ENCODE measurements at regions not wholly inside any gene's neighbourhood (a gene's known extent, or its start where the extent isn't known, plus 50 kb on each side); places are given as distances from the start of the nearest gene placed in this dataset.

DNA sequence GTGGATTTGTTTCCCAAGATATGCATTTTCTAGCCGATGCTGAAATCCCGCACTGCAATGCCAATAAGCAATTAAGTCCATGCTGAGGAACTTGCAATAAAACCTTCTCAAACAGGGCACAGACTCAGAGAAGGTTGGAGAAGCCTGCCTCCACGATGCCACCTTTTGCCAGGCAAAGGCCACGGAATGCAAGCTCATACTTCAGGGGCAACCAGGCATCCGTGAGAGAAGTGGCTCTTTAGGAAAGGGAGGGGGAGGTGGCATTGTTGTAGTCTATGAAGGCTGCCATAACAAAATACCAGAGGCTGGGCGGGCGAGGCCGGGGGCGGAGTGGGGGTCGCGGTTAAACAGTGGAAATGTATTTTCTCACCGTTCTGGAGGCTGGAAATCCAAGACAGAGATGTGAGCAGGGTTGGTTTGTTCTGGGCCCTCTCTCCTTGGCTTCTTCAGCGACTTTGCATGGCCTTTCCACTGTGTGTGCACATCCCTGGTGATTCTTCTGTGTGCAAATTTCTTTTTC lies 689.5 kb downstream of the VRK1 start:
- TF ChIP-seq, protein P1, sequence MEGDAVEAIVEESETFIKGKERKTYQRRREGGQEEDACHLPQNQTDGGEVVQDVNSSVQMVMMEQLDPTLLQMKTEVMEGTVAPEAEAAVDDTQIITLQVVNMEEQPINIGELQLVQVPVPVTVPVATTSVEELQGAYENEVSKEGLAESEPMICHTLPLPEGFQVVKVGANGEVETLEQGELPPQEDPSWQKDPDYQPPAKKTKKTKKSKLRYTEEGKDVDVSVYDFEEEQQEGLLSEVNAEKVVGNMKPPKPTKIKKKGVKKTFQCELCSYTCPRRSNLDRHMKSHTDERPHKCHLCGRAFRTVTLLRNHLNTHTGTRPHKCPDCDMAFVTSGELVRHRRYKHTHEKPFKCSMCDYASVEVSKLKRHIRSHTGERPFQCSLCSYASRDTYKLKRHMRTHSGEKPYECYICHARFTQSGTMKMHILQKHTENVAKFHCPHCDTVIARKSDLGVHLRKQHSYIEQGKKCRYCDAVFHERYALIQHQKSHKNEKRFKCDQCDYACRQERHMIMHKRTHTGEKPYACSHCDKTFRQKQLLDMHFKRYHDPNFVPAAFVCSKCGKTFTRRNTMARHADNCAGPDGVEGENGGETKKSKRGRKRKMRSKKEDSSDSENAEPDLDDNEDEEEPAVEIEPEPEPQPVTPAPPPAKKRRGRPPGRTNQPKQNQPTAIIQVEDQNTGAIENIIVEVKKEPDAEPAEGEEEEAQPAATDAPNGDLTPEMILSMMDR (IDR thresholded peaks at IDR 0.05) = no peak
- TF ChIP-seq POLR2A (IDR thresholded peaks at IDR 0.05) = no peak
